ENCODE measurements at regions not wholly inside any gene's neighbourhood (a gene's known extent, or its start where the extent isn't known, plus 50 kb on each side); places are given as distances from the start of the nearest gene placed in this dataset.
A peak's percentile ranks its signal among the peaks of the same experiment; 100 is the strongest.

GRCh38 chr15:91383532-91383931 lies 283.5 kb downstream of the SV2B start:
- Histone ChIP-seq H3F3A (ENCODE audit: low read length, unreplicated experiment) (no peaks in the 10 kb centered on the region), H3K9me2 (replicated peaks; ENCODE audit: low read length) (no peaks in the 10 kb centered on the region), H3K4me2 (ENCODE audit: low read length) (no peak overlapping the region), H3K79me2 (ENCODE audit: low read length) (no peaks in the 10 kb centered on the region), H3K4me3 (ENCODE audit: low read length) (no peak overlapping the region), H3K27ac (ENCODE audit: low read length) (no peak overlapping the region), H3K4me1 (ENCODE audit: insufficient read depth, low read length) (0 out of 2 replicates have a peak, but pooled peaks cover 6% of the 10 kb centered on the region), H3K9ac (ENCODE audit: low read length) (no peak overlapping the region), H3K36me3 (ENCODE audit: low read depth, low read length) (no peaks in the 10 kb centered on the region), H4K20me1 (ENCODE audit: low read length) (no peaks in the 10 kb centered on the region), H2AFZ (ENCODE audit: low read length) (no peak overlapping the region), H3K27me3 (ENCODE audit: low read length) (no peaks in the 10 kb centered on the region), H3K9me3 (ENCODE audit: low read length) (no peaks in the 10 kb centered on the region)
- ATAC-seq (no peak), DNase-seq (no peak)
- intact Hi-C loops (cut with micrococcal nuclease): no loop called here
- POLR2A ChIA-PET (ENCODE audit: unreplicated experiment): no interaction called here
- no peak for TF ChIP-seq EZH2phosphoT487 (IDR thresholded peaks at IDR 0.05; ENCODE audit: borderline replicate concordance, low read length)
- TF ChIP-seq, protein P1, sequence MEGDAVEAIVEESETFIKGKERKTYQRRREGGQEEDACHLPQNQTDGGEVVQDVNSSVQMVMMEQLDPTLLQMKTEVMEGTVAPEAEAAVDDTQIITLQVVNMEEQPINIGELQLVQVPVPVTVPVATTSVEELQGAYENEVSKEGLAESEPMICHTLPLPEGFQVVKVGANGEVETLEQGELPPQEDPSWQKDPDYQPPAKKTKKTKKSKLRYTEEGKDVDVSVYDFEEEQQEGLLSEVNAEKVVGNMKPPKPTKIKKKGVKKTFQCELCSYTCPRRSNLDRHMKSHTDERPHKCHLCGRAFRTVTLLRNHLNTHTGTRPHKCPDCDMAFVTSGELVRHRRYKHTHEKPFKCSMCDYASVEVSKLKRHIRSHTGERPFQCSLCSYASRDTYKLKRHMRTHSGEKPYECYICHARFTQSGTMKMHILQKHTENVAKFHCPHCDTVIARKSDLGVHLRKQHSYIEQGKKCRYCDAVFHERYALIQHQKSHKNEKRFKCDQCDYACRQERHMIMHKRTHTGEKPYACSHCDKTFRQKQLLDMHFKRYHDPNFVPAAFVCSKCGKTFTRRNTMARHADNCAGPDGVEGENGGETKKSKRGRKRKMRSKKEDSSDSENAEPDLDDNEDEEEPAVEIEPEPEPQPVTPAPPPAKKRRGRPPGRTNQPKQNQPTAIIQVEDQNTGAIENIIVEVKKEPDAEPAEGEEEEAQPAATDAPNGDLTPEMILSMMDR (conservative IDR thresholded peaks at IDR 0.05; ENCODE audit: low read depth, low read length): no peak
- TF ChIP-seq EZH2 (IDR thresholded peaks at IDR 0.05; ENCODE audit: low read length, unreplicated experiment): no peak
- CTCF ChIA-PET: no interaction called here
- no TSS peak for BruUV-seq (replicated peaks)

- no peak overlapping the region for H2AFZ ChIP-seq (ENCODE audit: low read length)
- intact Hi-C loops (cut with micrococcal nuclease): no loop called here
- CTCF ChIA-PET: no interaction called here
- H3F3A ChIP-seq (ENCODE audit: low read length, unreplicated experiment): no peaks in the 10 kb centered on the region
- no peaks in the 10 kb centered on the region for H3K27me3 ChIP-seq (ENCODE audit: low read length)
- DNase-seq: no peak
- no peak overlapping the region for H3K9ac ChIP-seq (ENCODE audit: low read length)
- TF ChIP-seq, protein P1 (conservative IDR thresholded peaks at IDR 0.05; ENCODE audit: low read depth, low read length): no peak
- TF ChIP-seq EZH2phosphoT487 (IDR thresholded peaks at IDR 0.05; ENCODE audit: borderline replicate concordance, low read length) (no peak), EZH2 (IDR thresholded peaks at IDR 0.05; ENCODE audit: low read length, unreplicated experiment) (no peak)
- BruUV-seq (replicated peaks): no TSS peak
- H3K4me2 ChIP-seq (ENCODE audit: low read length): no peak overlapping the region
- 0 out of 2 replicates have a peak, but pooled peaks cover 6% of the 10 kb centered on the region for H3K4me1 ChIP-seq (ENCODE audit: insufficient read depth, low read length)
- no peak overlapping the region for H3K4me3 ChIP-seq (ENCODE audit: low read length)
- ATAC-seq: no peak
- no peak overlapping the region for H3K27ac ChIP-seq (ENCODE audit: low read length)
- no peaks in the 10 kb centered on the region for H3K9me3 ChIP-seq (ENCODE audit: low read length)
- H3K9me2 ChIP-seq (replicated peaks; ENCODE audit: low read length): no peaks in the 10 kb centered on the region
- POLR2A ChIA-PET (ENCODE audit: unreplicated experiment): no interaction called here
- no peaks in the 10 kb centered on the region for H3K79me2 ChIP-seq (ENCODE audit: low read length)
- H3K36me3 ChIP-seq (ENCODE audit: low read depth, low read length): no peaks in the 10 kb centered on the region
- H4K20me1 ChIP-seq (ENCODE audit: low read length): no peaks in the 10 kb centered on the region
Observed at GRCh38 chr15:91384189-91384730, 284.2 kb downstream of the SV2B start.

GRCh38 chr15:91385311-91385710 lies 285.3 kb downstream of the SV2B start:
- BruUV-seq (replicated peaks): no TSS peak
- ChIA-PET POLR2A (ENCODE audit: unreplicated experiment) (no interaction called here), CTCF (no interaction called here)
- H3K36me3 ChIP-seq (ENCODE audit: low read depth, low read length): no peaks in the 10 kb centered on the region
- TF ChIP-seq, protein P1 (conservative IDR thresholded peaks at IDR 0.05; ENCODE audit: low read depth, low read length): no peak
- TF ChIP-seq EZH2phosphoT487 (IDR thresholded peaks at IDR 0.05; ENCODE audit: borderline replicate concordance, low read length) (no peak), EZH2 (IDR thresholded peaks at IDR 0.05; ENCODE audit: low read length, unreplicated experiment) (no peak)
- intact Hi-C loops (cut with micrococcal nuclease): no loop called here
- DNase-seq (peak; percentile 59), ATAC-seq (no peak)
- no peak overlapping the region for H3K4me2 ChIP-seq (ENCODE audit: low read length)
- H3K27me3 ChIP-seq (ENCODE audit: low read length): no peaks in the 10 kb centered on the region
- no peaks in the 10 kb centered on the region for H3K9me2 ChIP-seq (replicated peaks; ENCODE audit: low read length)
- no peaks in the 10 kb centered on the region for H4K20me1 ChIP-seq (ENCODE audit: low read length)
- no peak overlapping the region for H3K4me3 ChIP-seq (ENCODE audit: low read length)
- no peaks in the 10 kb centered on the region for H3K79me2 ChIP-seq (ENCODE audit: low read length)
- H3K27ac ChIP-seq (ENCODE audit: low read length): 0 out of 2 replicates have a peak overlapping the region, but pooled peaks have one; percentile 23
- no peak overlapping the region for H2AFZ ChIP-seq (ENCODE audit: low read length)
- H3K4me1 ChIP-seq (ENCODE audit: insufficient read depth, low read length): 0 out of 2 replicates have a peak, but pooled peaks cover 6% of the 10 kb centered on the region
- H3F3A ChIP-seq (ENCODE audit: low read length, unreplicated experiment): no peaks in the 10 kb centered on the region
- no peaks in the 10 kb centered on the region for H3K9me3 ChIP-seq (ENCODE audit: low read length)
- no peak overlapping the region for H3K9ac ChIP-seq (ENCODE audit: low read length)
